NCI-H1105 (cell line): ENCODE measurements at regions not wholly inside any gene's neighbourhood (a gene's known extent, or its start where the extent isn't known, plus 50 kb on each side); places are given as distances from the start of the nearest gene placed in this dataset.
A peak's percentile ranks its signal among the peaks of the same experiment; 100 is the strongest.

Experiments used
- DNase-seq: peaks from one replicate; lab custom pipeline; 2025; lab: John Stamatoyannopoulos, UW

DNA sequence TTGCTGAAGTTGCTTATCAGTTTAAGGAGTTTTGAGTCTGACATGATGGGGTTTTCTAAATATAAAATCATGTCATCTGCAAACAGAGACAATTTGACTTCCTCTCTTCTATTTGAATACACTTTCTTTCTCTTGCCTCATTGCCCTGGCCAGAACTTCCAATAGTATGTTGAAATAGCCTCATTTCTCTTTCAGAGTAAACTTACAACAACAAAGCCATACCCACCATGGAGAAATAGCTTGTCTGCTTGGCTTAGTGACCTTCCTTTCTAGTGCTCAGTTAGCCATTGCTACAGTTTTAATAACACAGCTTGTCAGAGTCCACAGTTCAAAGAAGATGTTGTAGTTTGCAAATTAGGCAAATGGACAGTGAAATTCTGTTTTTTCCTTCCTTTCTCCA, 228.0 kb downstream of the ETAA1 start:
- no peak for DNase-seq

GRCh38 chr2:67625690-67626475, 228.8 kb downstream of the ETAA1 start:
- DNase-seq: no peak

GRCh38 chr2:67626656-67627055, 229.5 kb downstream of the ETAA1 start:
- no peak for DNase-seq

DNA sequence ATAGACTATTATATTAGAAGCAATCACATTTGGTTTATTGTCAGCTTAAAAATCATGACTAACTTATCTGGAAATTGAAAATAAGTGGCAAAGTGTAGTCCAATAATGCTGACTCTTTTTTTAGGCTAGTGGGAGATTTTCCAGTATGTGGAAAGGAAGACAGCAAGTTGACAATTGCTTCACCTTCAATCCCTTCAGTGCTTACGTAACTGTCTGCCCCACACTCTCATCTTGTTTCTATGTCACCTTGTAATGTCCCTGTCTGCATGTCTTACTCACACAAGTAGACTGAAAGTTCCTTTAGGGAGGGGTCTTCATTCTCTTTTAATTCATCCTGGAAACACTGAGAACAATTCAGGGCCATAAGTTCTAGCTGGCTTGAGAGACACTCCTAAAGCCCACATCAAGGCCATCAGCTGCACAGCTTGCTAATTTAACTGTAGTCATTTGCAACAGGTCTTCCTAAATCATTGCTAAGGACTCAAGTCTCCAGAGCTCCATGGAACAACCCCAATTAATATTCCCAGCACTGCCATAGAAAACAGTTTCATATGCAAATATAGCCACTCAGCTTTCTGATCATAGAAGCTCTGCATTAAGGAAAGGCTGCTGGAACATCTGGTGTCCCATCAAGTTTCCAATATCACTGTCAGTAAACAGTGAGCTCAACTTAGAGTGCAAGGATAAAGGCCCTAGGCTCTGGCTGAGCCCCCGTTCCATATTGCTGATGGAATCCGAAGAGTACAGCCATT, 230.5 kb downstream of the ETAA1 start:
- no peak for DNase-seq

DNA sequence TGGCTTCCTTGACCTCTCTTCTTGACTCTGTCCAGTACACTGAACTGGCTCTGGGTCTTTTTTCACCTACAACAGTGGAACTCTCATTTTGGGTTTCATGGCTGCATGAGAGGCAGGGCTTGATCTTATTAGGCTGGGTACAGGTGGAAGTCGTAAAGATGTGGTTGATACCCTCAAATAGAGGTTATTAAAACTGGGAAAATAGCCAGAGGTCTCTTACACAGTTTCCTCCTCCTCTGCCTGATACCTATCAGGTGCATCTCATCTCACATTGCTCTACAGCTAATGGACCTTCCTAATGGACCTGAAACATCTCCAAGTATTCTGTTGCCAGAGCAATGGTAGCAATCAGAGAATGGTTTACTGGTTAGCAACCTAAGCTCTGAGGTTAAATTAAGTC, 231.8 kb downstream of the ETAA1 start:
- DNase-seq: no peak

- DNase-seq: no peak
These were observed 234.3 kb downstream of the ETAA1 start for GRCh38 chr2:67631483-67631882.

DNA sequence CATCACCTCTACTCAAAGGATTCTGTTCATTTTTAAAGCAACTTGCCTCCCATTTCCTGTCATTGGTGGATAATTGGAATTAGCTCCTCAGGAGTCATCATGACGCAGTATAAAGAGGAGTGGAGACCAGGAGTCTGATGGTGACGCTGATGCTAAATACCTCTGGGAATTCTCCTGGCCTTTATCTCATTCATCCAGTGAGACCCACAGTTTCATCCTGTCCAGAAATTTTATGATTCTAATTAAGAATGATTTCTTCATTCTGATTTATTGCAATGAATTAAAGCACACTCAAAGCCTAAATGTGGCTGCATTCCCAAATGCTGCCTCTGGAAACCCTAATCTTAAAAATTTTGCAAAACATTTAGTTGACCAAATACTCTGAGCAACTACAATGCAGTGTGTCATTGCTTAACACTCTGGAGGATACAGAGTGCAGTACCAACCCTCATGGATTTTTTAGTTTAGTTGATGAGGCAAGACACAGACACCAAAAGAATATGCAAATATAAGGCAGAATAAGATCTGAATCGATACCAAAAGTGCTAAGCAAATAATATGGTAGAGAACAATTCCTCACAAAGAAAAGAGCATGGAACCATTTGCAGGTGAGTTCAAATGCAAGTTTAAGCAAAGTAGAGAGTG, 236.2 kb downstream of the ETAA1 start:
- no peak for DNase-seq

- no peak for DNase-seq
These were observed 241.0 kb downstream of the ETAA1 start for GRCh38 chr2:67638146-67638545.

GRCh38 chr2:67641312-67642045, 244.3 kb downstream of the ETAA1 start:
- no peak for DNase-seq

DNA sequence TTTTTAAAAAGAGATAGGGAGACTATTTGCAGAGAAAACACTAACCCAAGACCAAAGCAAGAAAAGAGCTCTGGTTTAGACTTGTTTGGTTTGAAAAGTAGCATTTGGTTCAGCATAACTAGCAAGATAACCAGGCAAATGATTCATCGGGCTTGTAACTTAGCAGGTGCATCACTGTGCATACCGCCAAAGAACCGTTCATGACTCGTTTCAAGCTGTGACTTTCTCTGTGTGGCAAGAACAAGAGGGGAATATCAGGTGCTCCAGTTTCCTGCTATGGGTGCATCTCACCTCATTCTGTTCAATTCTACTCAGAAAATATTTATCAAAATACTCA, 244.9 kb downstream of the ETAA1 start:
- DNase-seq: no peak

DNA sequence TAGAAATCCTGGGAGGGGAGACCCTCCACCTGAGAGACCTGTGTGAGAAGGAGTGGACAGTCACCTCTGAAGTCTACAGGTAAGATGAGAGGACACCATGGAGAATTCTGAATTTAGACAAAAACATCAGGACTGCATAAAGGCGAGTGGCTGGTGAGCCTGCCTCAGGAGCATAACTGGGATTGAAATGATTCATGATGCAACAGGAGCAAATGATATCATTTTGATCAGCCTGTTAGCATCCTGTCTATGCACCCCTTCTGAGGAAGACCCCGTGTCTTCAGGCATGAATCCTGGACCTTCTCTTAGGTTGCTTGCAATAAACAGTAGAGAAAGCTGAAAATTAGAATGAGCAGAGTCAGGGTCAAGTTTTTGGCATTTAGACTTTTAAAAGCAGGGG, 245.8 kb downstream of the ETAA1 start:
- no peak for DNase-seq

GRCh38 chr2:67645280-67646138, 248.4 kb downstream of the ETAA1 start:
- no peak for DNase-seq

DNA sequence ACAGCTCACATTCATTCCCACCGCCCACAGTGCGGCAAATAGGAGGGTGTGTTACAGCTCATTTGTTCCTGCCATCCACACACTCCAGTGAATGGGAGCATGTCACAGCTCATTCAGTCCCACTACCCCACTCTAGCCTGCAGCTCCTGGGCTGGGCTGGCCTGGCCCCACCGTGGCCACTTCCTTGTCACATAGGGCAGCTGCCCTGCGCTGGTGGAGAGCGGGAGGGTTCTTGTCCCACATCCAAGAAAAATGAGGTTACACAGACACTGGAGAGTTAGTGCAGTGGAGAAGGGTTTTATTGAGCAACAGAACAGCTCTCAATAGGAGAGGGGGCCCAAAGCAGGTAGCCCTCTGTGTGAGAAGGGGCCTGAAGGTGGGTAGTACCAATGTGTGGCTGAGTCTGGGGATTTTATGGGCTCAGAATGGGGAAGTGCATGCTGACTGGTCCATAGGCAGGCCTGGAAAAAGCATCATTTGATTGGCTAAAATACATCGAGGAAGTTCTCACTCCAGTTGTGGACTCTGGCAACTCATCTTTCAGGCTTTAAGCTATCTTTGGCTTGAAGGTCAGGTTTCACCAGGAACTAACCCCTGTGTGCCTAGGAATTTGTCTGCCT, 249.7 kb downstream of the ETAA1 start:
- DNase-seq: no peak

- DNase-seq: peak; percentile 22
These were observed 252.5 kb downstream of the ETAA1 start for GRCh38 chr2:67649331-67650261.

GRCh38 chr2:67650291-67651133, 253.4 kb downstream of the ETAA1 start:
- no peak for DNase-seq

GRCh38 chr2:67651565-67651964, 254.4 kb downstream of the ETAA1 start:
- no peak for DNase-seq

DNA sequence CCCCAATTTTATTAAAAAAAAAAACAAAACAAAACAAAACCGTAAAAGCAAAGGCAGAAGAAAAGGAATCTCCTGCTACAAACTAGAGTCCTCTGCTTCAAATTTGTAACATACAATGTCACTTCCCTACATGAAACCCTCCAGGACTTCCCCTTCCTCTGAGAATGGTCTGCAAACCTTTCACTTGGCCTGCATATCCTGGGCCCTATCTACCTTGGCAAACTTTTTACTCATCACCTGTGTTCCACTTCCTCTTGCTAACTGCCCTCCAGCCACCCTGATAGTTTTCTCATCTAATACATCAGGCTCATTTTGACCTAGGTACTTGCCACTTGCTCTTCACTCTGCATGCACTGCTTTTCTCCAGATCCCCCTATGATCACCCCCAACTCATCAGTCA, 255.5 kb downstream of the ETAA1 start:
- no peak for DNase-seq

GRCh38 chr2:67656875-67657274, 259.7 kb downstream of the ETAA1 start:
- no peak for DNase-seq

GRCh38 chr2:67658820-67659219, 261.7 kb downstream of the ETAA1 start:
- no peak for DNase-seq
